Stimulated activated naive CD8-positive, alpha-beta T cell treated with anti-CD3 and anti-CD28 coated beads, Interleukin-15, amount 100 ng/mL, for 72 hours (primary cell): ENCODE measurements at regions not wholly inside any gene's neighbourhood (a gene's known extent, or its start where the extent isn't known, plus 50 kb on each side); places are given as distances from the start of the nearest gene placed in this dataset.

Source experiments
- ATAC-seq: fragments of 150-1000 bp; cut with Tn5 transposase; 2 replicates; pipeline ENCODE4 v1.10.0; 2021; ENCODE audit warnings: mild to moderate bottlenecking, moderate library complexity
- DNase-seq, 2 donors: peaks; one replicate each; pipeline ENCODE4 v3.0.0; 2021 to 2022
- H3K27ac Mint-ChIP-seq, 2 donors: one replicate each; pipeline ENCODE4 v1.8.0; 2022; ENCODE audit warnings: mild to moderate bottlenecking in 2 of 2, mixed read lengths in 2 of 2, moderate library complexity in 2 of 2
- H3K27me3 Mint-ChIP-seq: one replicate; pipeline ENCODE4 v1.8.0; 2022; ENCODE audit warnings: mixed read lengths
- H3K4me1 Mint-ChIP-seq: one replicate; pipeline ENCODE4 v1.8.0; 2022; ENCODE audit warnings: mild to moderate bottlenecking, mixed read lengths
- H3K4me3 Mint-ChIP-seq, 2 donors: one replicate each; pipeline ENCODE4 v1.8.0; 2022; ENCODE audit warnings: mild to moderate bottlenecking in 2 of 2, mixed read lengths in 2 of 2, moderate library complexity in 1 of 2
- H3K9me3 Mint-ChIP-seq, 2 donors: one replicate each; pipeline ENCODE4 v1.8.0; 2022; ENCODE audit warnings: mixed read lengths in 2 of 2

DNA sequence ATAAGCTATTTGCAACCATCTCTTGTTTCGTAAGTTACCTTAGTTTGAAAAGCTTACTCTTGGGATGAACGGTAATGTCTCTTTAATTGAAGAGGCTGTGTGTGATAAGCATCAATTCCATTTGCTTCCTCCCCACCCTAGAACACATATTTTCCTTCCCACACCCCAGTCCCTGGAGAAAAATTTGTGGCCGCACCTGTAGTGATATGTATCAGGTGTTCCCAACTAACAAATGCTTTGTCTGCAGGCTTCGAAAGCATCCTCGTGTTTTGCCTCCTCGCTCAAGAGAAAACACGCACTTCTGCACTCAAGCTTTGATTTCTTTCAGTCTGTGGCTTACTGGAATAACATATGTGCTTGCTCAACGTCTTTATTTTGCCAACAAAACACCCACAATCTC lies 143.8 kb upstream of the OTUD4 start:
- Mint-ChIP-seq H3K9me3 (peaks cover 0 to 11% of the 10 kb centered on the region in 2 donors), H3K27me3 (peaks cover 12% of the 10 kb centered on the region), H3K4me3 (no peak overlapping the region), H3K4me1 (no peaks in the 10 kb centered on the region), H3K27ac (no peak overlapping the region)
- DNase-seq (no peak), ATAC-seq (no peak)

DNA sequence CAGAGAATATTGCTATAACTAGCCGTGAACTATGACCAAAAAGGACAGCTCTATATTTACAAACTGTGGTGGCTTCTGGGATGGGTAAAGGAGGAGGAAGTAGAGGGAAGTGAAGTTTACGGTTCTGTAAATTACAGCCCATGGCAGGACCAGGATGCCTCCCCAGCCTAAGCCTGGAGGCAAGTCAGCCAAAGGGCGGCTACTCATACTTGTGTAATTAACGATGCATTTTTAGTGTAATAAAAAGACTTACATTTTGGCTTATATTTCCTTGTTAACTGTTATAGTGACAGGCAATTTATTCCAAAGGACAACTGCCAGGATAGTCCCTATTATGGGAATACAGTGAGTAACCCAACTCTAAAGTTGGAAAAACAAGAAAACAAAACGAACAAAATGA lies 139.9 kb upstream of the OTUD4 start:
- ATAC-seq (no peak), DNase-seq (no peak)
- Mint-ChIP-seq H3K4me3 (no peak overlapping the region), H3K27me3 (peaks cover 11% of the 10 kb centered on the region), H3K27ac (no peak overlapping the region), H3K4me1 (no peaks in the 10 kb centered on the region), H3K9me3 (no peaks in the 10 kb centered on the region)

DNA sequence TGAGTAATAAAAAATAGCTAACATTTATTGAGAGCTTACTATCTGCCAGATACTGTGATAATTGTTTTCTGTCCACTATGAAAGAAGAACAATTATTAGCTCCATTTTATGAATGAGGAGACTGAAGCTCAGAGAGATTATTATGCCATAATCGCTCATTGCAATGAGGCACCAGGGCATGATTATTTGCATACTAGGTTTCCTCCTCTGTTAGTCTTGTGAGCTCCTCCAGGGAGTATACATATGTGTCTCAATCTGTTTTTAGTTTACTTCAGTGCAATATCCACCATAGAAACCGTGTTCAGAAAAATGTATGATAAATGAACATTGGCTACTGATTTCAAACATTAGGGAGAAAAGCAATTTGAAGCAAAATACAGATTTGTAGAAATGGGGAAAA lies 139.4 kb upstream of the OTUD4 start:
- Mint-ChIP-seq H3K27ac (no peak overlapping the region), H3K27me3 (peaks cover 11% of the 10 kb centered on the region), H3K9me3 (no peaks in the 10 kb centered on the region), H3K4me3 (no peak overlapping the region), H3K4me1 (no peaks in the 10 kb centered on the region)
- DNase-seq: no peak
- no peak for ATAC-seq

DNA sequence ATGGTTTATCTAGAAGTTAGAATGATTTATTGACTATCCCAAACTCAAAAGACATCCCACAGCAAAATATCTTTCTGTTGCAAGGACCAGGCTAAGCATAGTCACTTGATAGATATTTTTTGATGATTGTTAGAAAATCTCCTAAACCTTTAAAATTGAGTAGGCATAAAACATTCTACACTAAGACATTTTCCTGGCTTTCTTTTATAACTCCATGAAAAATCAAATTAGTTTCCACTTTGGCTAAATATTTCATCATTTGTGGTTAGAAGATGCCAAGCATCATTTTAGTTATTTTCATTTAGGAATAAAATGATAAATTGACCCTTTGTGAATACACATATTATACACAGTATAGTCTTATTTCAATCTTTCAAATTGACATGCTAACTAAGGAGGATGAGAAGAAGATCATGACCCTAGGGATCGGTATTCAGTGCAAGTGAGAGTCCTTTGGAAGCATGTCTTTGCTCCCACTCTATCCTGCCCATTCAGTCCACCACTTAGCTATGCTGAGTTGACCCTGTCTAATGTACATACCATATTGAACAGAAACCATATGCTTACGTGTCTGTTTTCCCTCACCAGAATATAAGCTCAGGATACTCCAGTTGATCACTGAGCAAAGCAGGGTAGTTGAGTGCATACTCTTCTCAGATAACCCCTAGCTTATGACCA lies 136.6 kb upstream of the OTUD4 start:
- DNase-seq (no peak), ATAC-seq (no peak)
- Mint-ChIP-seq H3K9me3 (no peaks in the 10 kb centered on the region), H3K4me3 (no peak overlapping the region), H3K27ac (no peak overlapping the region), H3K4me1 (no peaks in the 10 kb centered on the region), H3K27me3 (peaks cover 18% of the 10 kb centered on the region)

DNA sequence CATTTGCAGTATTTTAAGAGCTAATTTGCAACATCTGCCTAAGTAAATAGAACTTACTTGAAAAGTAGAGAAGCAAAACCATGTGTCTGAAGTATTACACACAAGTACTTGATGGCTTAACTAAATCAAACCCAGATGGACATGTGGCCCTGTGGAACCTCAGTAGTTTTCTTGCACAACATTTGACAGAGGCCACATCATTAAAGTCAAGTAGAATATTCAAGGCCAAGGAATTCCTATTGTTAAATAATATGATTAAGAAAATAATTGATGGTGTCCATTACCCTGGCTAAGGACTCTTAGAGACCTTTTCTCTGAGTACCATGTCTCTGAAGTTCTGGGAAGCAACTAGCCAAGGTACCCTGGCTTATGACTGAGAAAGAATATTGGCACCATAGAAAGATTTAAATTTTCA lies 135.4 kb upstream of the OTUD4 start:
- no peak overlapping the region for H3K27ac Mint-ChIP-seq
- H3K4me1 Mint-ChIP-seq: peaks cover 2% of the 10 kb centered on the region
- H3K27me3 Mint-ChIP-seq: peaks cover 18% of the 10 kb centered on the region
- no peaks in the 10 kb centered on the region for H3K9me3 Mint-ChIP-seq
- ATAC-seq: no peak
- no peak overlapping the region for H3K4me3 Mint-ChIP-seq
- DNase-seq: no peak

DNA sequence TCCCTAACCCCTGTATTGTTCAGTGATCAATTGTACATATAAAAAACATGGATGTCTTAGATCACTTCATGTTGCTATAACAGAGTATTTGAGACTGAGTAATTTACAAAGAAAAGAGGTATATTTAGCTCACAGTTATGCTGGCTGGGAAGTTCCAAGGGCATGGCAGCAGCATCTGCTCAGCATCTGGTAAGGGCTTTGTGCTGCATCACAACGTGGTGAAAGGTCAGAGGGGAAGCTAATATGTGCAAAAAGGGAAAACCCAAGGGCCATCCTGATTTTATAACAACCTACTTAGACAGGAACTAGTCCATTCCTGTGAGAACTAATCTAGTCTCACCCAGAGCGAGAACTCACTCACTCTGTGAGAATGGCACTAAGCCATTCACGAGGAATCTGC lies 128.2 kb upstream of the OTUD4 start:
- H3K4me1 Mint-ChIP-seq: peaks cover 34% of the 10 kb centered on the region
- no peak overlapping the region for H3K27ac Mint-ChIP-seq
- no peak overlapping the region for H3K4me3 Mint-ChIP-seq
- H3K9me3 Mint-ChIP-seq: no peaks in the 10 kb centered on the region
- DNase-seq: no peak
- ATAC-seq: peak; percentile 40
- H3K27me3 Mint-ChIP-seq: no peaks in the 10 kb centered on the region

DNA sequence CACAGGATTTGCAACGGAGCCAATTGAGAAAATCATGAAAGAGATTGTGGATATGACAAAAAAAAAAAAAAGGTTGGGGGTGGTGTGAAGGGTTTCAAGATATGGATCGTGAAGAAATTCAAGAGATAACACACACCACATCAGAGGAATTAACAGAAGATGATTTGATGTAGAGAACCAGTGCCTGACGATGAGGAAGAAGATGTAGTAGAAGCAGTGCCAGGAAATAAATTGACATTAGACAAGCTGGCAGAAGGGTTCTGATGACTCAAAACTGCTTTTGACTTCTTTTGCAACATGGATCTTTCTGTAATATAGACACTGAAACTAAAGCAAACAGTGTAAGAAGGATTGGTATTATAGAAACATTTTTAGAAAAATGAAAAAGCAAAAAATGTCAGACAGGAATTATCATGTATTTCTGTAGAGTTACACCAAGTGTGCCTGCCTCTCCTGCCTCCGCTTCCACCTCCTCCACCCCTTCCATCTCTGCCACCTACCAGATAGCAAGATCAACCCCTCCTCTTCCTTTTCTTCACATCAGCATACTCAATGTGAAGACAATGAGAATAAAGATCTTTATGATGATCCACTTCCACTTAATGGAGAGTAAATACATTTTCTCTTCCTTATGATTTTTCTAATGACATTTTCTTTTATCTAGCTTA lies 127.5 kb upstream of the OTUD4 start:
- no peaks in the 10 kb centered on the region for H3K9me3 Mint-ChIP-seq

DNA sequence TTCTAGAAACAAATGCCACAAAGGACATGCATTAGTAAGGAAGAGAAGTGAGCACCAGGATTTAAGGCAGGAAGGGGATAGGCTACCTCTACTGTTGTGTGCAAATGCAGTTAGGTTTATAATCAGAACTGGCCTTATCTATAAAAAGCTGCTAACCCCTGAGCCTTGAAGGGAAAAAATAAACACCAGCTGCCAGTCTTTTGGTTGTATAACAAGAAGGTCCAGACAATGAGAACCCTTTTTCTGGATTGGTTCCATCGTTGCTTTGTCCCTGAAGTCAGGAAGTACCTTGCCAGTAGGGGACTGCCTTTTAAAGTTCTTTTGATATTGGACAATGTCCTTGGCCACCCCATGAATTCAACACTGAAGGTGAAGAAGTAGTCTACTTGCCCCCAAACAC lies 126.7 kb upstream of the OTUD4 start:
- no peaks in the 10 kb centered on the region for H3K9me3 Mint-ChIP-seq
- H3K27ac Mint-ChIP-seq: no peak overlapping the region
- DNase-seq: no peak
- no peak overlapping the region for H3K4me3 Mint-ChIP-seq
- H3K4me1 Mint-ChIP-seq: peaks cover 34% of the 10 kb centered on the region
- H3K27me3 Mint-ChIP-seq: no peaks in the 10 kb centered on the region
- ATAC-seq: no peak

More for the DNA sequence above, 127.5 kb upstream of the OTUD4 start:
- H3K27ac Mint-ChIP-seq: peak overlapping the region; percentile 34 to 43
- DNase-seq (no peak), ATAC-seq (peak; percentile 85)
- H3K27me3 Mint-ChIP-seq: no peaks in the 10 kb centered on the region
- peak overlapping the region in 1 of 2 donors; percentile 27 for H3K4me3 Mint-ChIP-seq
- peaks cover 34% of the 10 kb centered on the region for H3K4me1 Mint-ChIP-seq

DNA sequence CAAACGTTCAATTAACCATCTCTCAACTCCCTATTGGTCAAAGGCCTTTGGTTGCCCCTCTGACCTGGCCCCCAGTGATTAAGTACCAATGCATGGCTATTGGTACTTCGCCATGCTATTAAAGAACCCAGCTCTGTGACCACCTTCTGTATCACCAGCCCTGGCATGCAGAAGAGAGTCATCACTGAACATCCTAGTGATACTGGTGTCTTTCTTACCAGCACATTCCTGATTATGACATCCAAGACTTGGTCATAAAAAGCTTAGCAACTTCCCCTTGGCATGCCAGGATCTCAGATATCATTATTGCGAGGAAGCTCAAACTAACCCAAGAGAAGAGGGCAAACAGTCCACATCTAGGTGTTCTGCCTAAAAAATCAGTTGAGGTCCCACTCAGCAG lies 122.3 kb upstream of the OTUD4 start:
- ATAC-seq: no peak
- H3K4me3 Mint-ChIP-seq: no peak overlapping the region
- peaks cover 34% of the 10 kb centered on the region for H3K4me1 Mint-ChIP-seq
- peaks cover 1% of the 10 kb centered on the region for H3K27me3 Mint-ChIP-seq
- peak overlapping the region in 1 of 2 donors; percentile 19 for H3K27ac Mint-ChIP-seq
- no peaks in the 10 kb centered on the region for H3K9me3 Mint-ChIP-seq
- no peak for DNase-seq

DNA sequence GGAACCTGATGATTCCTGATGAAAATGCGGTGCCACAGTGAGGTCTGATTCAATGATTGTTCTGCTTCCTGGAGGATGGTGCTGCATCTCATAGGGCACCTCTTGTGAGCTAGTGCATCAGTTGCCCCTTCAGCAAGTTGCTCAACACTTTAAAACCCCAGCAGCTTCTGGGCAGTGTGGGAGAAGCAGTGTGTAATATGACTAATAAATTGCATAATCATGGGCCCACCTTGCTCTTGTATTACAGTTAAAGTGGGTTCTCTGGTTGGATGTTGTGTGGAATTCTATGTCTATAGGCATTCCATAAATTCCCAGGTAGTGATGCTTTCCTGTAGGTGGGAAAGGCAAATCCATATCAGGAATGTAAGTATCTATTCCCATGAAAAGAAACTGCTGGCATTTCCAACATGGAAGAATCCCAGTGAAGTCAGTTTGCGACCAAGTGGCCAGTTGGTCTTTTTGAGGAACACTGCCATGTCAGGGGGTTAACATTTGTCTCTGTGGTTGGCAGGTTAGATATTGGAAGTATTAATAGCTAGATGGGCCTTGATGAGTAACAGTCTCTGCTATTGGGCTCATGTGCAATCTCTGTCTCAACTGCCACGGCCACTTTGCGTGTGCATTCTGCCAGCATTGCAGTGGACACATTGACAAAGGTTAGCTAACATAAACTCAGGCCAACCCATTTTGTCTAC lies 121.1 kb upstream of the OTUD4 start:
- peaks cover 23% of the 10 kb centered on the region for H3K4me1 Mint-ChIP-seq
- H3K4me3 Mint-ChIP-seq: no peak overlapping the region
- H3K27ac Mint-ChIP-seq: no peak overlapping the region
- DNase-seq (no peak), ATAC-seq (no peak)
- peaks cover 10% of the 10 kb centered on the region for H3K27me3 Mint-ChIP-seq
- H3K9me3 Mint-ChIP-seq: no peaks in the 10 kb centered on the region

DNA sequence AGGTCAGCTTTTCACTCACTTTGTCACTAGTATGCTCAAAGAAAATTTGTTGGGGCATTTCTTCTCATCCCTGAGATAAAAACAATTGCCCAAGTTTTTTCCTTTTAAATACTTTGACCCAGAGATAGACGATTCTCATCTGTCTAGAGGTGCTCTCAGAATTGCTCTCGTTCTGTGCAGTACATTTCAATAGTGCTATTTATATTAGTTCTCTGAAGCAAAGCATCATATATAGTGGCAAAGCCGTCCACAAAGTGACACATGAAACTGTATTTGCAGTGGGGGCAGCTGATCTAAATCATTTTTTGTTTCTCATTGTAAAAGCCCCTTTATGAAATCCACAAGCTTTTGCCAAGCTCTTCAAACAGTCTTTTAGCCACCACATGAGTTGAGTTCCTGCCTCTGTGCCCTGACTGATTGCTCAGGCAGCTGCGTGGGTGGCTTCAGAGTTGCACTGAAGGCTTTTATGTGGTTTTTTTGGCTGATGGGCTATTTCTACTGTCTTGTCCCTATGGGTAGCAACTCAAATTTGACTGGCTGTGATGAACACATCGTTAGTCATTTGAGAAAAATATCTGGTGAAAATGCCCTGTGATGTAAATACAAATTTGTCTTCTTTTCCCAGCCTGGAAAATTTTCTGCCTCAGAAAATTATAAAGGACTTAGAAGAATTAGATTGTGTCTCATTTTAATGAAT lies 119.1 kb upstream of the OTUD4 start:
- H3K4me1 Mint-ChIP-seq: peaks cover 23% of the 10 kb centered on the region

DNA sequence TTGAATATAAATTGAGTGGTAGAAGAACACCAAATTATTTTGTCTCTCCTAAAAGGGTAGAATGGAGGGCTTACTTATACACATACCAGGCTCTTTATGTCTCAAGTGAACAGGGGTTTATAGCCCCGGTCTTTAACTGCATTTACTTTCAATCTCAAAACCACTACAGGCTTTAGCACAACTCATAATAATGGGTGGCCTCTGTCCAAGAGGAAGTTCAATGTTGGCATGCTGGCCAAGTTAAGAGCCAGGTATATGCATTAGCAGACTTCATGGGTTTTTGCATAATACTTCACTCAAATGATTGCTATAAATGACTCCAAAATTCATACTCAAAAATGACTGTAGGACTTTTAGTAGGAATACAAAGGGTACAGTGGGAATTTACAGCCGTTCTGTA lies 118.5 kb upstream of the OTUD4 start:
- Mint-ChIP-seq H3K27me3 (peaks cover 28% of the 10 kb centered on the region), H3K4me1 (peaks cover 23% of the 10 kb centered on the region), H3K9me3 (no peaks in the 10 kb centered on the region), H3K4me3 (peak overlapping the region in 1 of 2 donors; percentile 8), H3K27ac (no peak overlapping the region)
- DNase-seq (no peak), ATAC-seq (no peak)

More for the DNA sequence above, 119.1 kb upstream of the OTUD4 start:
- Mint-ChIP-seq H3K27ac (no peak overlapping the region), H3K9me3 (no peaks in the 10 kb centered on the region), H3K27me3 (peaks cover 28% of the 10 kb centered on the region), H3K4me3 (peak overlapping the region; percentile 8 to 29)
- peak; percentile 78 to 90 for DNase-seq
- ATAC-seq: peak; percentile 98

DNA sequence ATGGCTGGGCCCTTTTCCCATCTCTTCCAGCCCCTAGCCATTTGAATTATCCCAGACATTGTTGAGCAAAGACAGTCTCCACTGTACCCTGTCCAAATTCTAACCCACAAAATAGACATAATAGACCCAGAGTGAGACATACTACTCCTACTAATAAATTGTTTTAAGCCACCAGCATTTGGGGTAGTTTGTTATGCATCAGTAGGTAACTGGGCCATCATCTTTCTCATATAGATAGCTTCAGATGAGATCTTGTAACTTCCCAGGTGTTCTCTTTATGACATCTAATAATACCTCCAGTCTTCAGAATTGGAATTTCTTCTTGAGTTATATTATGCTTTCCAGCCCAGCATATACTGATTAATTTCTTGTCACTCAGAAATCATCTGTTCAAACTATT lies 117.2 kb upstream of the OTUD4 start:
- DNase-seq (no peak), ATAC-seq (no peak)
- Mint-ChIP-seq H3K27ac (peak overlapping the region in 1 of 2 donors; percentile 27), H3K4me3 (no peak overlapping the region), H3K9me3 (no peaks in the 10 kb centered on the region), H3K27me3 (peaks cover 28% of the 10 kb centered on the region), H3K4me1 (peaks cover 23% of the 10 kb centered on the region)

DNA sequence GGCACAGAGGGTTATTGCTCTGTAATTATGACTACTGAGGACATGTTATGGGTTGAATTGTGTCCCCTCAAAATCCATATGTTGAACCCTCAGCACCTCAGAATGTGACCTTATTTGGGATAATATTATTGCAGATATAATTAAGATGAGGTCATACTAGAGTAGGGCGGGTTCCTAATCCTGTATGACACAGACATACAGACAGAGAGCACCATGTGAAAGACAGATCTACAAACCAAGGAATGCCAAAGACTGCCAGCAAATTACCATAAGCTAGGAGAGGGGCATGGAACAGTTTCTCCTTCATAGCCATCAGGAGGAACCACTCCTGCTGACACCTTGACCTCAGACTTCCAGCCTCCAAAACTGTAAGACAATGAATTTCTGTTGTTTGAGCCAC lies 115.2 kb upstream of the OTUD4 start:
- Mint-ChIP-seq H3K27me3 (peaks cover 28% of the 10 kb centered on the region), H3K9me3 (peaks cover 0 to 7% of the 10 kb centered on the region in 2 donors), H3K27ac (peak overlapping the region in 1 of 2 donors; percentile 16), H3K4me3 (no peak overlapping the region), H3K4me1 (peaks cover 18% of the 10 kb centered on the region)
- no peak for ATAC-seq
- DNase-seq: no peak

DNA sequence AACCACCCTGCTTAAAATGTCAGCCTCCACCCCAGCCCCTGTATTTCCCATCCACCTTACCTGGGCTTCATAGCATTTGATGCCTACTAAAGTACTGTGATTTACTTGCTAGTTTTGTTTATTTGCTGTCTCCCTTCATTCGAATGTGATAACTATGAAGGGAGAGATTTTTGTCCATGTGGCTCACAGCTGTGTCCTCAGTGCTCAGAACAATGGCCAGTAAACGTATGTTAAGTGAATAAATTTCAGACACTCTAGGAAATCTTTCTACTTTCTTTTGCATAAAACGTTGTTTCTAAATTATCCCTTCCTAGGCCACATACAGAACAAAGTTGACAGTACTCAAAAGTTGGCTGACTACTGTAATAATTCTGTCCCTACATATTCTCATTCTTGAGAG lies 114.7 kb upstream of the OTUD4 start:
- Mint-ChIP-seq H3K9me3 (peaks cover 0 to 7% of the 10 kb centered on the region in 2 donors), H3K27ac (no peak overlapping the region), H3K4me1 (peaks cover 13% of the 10 kb centered on the region), H3K4me3 (no peak overlapping the region), H3K27me3 (peaks cover 28% of the 10 kb centered on the region)
- no peak for DNase-seq
- ATAC-seq: no peak

DNA sequence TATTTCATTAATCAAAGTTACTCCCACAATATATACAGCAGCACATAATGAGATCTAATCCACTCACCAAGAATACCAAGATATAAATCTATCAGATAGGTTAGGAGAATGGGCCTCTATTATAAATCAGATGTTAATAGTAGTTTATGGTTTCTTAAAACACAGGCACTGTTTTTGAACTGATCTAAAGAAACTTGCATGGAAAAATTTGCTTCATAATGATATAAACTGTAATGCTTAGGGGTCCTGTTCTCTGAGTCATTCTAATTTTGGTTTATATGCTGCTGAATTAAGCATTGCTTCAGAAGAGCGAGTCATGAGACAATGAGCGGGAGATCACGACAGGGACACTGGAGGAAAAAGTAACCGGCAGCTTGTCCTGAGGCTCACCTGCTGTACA lies 113.3 kb upstream of the OTUD4 start:
- Mint-ChIP-seq H3K27me3 (peaks cover 28% of the 10 kb centered on the region), H3K4me3 (no peak overlapping the region), H3K27ac (no peak overlapping the region), H3K9me3 (peaks cover 0 to 7% of the 10 kb centered on the region in 2 donors), H3K4me1 (no peaks in the 10 kb centered on the region)
- no peak for ATAC-seq
- DNase-seq: no peak
